CD4-positive, alpha-beta T cell treated with Interleukin-21 for 1 hour (primary cell): ENCODE measurements at regions not wholly inside any gene's neighbourhood (a gene's known extent, or its start where the extent isn't known, plus 50 kb on each side); places are given as distances from the start of the nearest gene placed in this dataset.
"Not testable (repeated sequence)": the region's sequence is repeated elsewhere in the genome, so short reads cannot be mapped to it uniquely, and the experiment has no call there.

Source experiments
- DNase-seq: peaks from one replicate; pipeline ENCODE4 v3.0.0-alpha.2; 2020

GRCh38 chr6:66184091-66184490 is 477.1 kb upstream of the EYS start:
- no peak for DNase-seq

DNA sequence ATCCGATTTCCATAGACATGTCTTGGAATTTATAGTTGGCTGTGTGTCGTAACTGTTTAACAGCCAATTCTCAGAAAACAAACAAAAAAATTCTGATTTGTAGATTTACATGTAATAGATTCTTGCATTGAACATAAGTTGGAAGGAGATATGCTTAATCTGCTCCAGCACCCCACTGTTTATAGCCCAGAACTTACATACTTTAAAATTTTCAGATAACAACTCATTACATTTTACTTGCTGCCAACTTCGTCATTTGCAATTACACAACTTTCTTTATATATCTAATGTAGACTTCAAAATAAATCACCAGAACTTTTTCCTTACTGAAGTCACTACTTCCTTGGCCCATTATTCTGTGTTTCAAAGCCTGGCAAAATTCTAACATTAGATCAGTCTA is 472.3 kb upstream of the EYS start:
- DNase-seq, result no peak

DNA sequence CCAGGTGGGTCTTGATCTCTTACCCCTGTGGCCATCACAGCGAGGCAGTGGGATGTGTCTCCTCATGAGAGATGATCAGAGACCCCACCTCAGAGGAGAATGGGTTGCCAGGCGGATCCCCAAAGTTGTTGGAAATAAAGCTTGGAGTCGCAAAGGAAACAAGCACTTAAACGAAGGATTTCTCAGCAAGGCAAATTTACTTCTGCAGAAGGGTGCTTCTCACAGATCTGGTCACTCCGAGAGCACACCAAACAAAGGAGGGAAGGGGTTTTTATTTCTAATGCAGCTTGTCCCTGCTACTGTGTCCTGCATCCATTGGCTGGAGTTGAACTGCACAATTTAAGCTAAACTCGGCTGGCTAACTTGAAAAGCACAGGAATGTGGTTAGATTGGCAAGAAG is 466.6 kb upstream of the EYS start:
- DNase-seq, result no peak

DNA sequence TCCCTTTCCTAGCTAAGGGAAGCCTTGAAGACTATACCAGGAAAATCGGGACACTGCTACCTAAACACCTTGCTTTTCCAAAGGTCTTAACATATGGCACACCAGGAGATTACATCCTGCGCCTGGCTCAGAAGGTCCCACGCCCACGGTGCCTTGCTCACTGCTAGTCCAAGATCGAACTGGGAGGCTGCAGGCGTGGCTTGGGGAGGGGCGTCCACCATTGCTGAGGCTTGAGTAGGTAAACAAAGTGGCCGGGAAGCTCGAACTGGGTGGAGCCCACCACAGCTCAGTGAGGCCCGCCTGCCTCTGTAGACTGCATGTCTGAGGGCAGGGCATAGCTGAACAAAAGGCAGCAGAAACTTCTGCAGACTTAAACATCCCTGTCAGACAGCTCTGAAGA is 459.7 kb upstream of the EYS start:
- not testable (repeated sequence) for DNase-seq

DNA sequence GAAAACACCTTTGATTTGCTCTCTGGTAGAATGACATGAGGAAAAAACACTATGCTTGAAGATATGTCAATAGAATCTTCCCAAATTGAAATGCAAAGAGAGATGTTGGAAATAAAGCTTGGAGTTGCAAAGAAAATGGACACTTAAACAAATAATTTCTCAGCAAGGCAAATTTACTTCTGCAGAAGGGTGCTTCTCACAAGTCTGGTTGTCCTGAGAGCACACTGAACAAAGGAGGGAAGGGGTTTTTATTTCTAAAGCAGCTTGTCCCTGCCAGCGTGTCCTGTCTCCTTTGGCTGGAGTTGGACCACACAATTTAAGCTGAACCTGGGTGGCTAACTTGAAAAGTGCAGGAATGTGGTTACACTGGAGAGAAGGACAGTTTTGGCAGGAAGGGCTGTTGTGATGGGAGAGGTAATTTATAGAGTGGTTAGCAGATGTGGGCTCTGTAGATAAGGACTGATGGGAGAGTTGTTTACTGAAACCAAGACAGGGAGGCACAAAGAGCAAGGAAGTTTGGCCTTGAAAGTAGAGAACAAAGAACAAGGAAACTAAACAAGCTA is 454.6 kb upstream of the EYS start:
- no peak for DNase-seq

- no peak for DNase-seq
Measured at GRCh38 chr6:66159937-66160336, 452.9 kb upstream of the EYS start.

DNA sequence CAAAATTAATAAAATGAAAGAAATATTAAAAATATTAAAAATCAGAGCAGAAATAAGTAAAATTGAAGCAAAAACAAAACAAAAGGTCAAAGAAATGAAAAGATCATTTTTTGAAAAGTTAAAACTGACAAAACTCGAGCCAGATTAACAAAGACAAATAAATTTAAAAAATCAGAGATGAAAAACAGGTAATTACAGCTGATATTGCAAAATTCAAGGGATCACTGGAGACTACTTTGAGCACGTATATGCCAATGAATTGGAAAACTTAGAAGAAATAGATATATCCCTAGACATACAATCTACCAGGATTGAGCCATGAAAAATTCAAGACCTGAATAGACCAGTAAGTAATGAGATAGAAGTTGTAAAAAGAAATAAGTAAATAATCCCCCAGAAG is 446.2 kb upstream of the EYS start:
- no peak for DNase-seq

GRCh38 chr6:66149132-66149531 is 442.1 kb upstream of the EYS start:
- no peak for DNase-seq

GRCh38 chr6:66145867-66146266 is 438.8 kb upstream of the EYS start:
- DNase-seq, result no peak

GRCh38 chr6:66134021-66134420 is 427.0 kb upstream of the EYS start:
- DNase-seq, result no peak

- DNase-seq, result no peak
Measured at GRCh38 chr6:66128656-66129055, 421.6 kb upstream of the EYS start.

DNA sequence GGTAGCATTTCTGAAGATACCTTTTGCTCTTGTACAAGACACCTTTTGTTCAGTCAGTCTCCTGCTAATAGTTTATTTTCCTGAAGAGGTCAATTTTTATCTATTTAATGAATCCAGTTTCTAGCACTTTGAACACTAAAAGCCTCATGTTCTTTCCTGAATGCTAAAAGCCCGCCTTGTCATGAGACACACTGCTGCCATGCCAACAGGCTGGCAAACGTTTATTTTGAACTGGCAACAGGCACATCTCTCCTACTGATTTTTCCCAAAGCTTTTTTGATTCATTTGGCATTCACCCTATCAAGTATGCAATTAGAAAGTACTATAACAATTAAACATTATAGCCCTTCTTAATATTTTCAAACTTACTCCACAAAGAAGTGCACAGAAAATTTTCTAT is 421.2 kb upstream of the EYS start:
- no peak for DNase-seq

DNA sequence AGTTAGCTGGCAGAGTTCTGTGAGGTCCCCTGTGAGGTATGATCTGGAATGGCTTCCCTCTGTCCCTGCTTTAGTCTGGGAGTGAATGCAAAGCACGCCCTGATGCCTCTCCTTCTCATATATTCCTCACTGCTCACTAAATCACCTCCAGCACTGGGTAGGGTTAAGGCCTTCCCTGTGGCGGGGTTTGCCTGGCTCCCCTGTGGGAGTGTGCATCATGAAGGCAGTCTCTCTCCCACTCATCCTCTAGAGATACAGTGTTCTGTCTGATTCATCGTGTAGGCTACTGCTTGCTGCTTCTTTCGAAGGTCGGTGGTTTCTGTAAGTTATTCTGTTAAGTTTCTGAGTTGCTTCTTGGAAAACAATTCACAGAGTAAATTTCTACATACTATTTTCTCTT is 420.0 kb upstream of the EYS start:
- DNase-seq, result no peak

- DNase-seq, result no peak
Measured at GRCh38 chr6:66126358-66126757, 419.3 kb upstream of the EYS start.

DNA sequence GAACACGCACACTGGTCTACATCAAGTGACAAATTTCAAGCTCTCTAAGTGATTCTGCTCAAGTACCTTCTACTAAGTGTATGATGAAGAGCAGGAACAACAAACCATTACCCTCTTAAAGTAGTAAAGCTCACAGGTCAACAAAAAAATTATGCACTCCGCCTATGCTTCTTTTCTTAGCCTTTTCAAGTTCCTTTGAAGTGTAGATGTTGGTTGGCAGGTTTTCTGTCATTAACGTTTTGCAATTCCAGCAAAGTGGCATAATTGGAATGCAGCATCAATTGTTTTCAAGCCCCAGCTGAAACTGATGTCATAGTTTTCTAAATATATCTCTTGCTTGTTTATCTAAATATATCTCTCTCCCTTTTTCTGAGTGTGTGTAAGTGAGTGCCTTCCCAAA is 396.9 kb upstream of the EYS start:
- no peak for DNase-seq

DNA sequence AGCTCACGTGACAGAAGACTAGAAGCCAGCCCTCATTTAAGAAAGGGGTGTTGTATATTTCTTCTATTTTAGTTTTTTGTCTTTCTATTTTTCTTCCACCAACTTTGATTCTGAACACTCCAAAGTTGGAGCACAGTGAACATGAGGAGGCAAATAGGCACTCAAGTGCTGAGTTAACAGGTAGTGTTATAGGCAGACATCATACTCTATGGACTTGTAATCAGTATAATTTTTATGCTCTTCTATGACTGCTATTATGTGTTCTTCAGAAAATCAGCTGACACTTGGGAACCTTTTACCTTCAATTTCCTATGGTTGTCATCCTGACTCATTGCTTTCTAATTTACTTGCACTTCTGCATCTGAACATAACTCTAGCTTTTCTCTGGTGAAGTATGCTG is 396.3 kb upstream of the EYS start:
- DNase-seq, result no peak

DNA sequence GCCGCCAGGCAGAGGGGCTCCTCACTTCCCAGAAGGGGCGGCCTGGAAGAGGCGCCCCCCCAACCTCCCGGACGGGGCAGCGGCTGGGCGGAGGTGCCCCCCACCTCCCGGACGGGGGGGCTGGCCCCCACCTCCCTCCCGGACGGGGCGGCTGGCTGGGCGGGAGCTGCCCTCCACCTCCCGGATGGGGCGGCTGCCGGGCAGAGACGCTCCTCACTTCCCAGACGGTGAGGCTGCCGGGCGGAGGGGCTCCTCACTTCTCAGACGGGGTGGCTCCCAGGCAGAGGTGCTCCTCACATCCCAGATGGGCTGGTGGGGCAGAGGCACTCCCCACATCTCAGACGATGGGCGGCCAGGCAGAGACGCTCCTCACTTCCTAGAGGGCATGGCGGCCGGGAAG is 389.7 kb upstream of the EYS start:
- no peak for DNase-seq

DNA sequence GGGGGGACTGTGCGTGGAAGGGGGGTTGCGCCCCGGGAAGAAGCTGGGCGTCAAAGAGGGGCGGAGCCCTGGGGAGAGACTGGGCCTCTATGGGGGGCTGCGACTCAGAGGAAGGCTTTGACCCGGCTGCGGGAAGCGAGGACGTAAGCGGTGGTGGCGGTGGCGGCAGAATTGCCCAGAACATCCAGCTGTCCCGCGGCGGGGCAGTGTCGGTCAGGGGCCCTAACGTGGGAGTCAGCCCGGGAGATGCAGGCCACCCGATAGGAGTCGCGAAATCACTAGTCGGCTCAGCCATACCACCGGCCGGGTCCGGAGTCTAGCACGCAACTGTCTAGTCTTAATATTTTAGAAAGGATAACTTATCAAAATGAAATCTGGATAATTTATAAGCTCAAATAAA is 387.6 kb upstream of the EYS start:
- DNase-seq, result no peak

DNA sequence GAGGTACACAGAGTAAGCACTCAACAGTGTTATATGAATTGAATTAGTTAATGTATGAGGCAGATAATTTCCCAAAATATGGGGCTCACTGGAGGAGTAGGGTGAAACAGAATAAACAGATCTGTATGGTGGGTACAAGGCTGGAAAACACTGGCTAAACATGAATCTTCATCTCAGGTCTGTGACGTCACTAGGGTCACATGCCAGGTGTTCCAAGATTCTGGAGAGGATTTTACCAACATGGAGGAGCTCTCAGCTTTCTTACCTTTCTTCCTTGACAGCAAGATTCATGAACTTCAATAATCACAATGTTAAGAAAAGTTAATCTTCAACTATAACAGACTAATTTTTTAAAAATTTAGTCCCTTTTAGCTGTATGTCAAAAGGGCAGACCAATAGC is 385.3 kb upstream of the EYS start:
- not testable (repeated sequence) for DNase-seq

DNA sequence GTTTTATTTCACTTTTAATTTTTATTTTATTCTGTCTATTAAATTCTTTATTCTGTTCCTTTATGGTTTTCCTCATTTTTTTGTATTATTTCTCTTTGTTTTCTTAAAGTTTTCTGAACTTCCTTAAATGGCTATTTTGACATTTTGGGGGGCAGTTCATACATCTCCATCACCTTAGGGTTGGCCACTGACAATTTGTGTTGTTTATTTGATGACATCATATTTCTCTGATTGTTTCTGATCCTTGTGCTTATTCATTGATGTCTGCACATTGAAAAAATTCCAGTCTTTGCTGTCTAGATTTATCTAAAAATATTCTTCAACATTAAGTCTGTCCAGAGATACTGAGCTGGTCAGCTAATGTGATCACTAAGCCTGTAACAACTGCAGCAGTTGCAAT is 379.5 kb upstream of the EYS start:
- DNase-seq, result no peak

- no peak for DNase-seq
Measured at GRCh38 chr6:66082914-66083313, 375.9 kb upstream of the EYS start.

- DNase-seq, result no peak
Measured at GRCh38 chr6:66068907-66069306, 361.9 kb upstream of the EYS start.

GRCh38 chr6:66068033-66068432 is 361.0 kb upstream of the EYS start:
- DNase-seq, result no peak

DNA sequence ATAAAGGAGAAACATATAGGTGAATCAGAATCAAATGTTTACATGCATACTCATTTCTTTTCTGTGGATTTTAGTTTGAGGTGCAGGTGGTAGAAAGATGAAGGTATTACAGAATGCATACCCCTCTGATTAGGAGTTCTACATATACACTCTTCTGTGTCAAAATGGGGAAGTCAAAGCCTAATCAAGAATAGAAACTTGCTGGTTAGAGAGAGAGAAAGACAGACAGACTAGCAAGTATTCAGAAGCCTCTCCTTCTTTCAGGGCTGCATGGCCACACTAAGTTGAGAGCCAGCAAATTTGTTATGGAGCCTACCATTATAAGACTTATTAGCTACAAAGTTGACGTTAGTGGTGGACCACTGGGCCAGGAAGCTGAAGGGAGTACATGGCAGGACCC is 358.3 kb upstream of the EYS start:
- no peak for DNase-seq

- no peak for DNase-seq
Measured at GRCh38 chr6:66057034-66057433, 350.0 kb upstream of the EYS start.

GRCh38 chr6:66054967-66055366 is 347.9 kb upstream of the EYS start:
- no peak for DNase-seq
